NCI-H446 (cell line): ENCODE measurements at regions not wholly inside any gene's neighbourhood (a gene's known extent, or its start where the extent isn't known, plus 50 kb on each side); places are given as distances from the start of the nearest gene placed in this dataset.

ENCODE experiments used
- DNase-seq, 2 experiments: peaks; one replicate each; lab custom pipeline; 2025; lab: John Stamatoyannopoulos, UW

GRCh38 chr3:101172516-101172915 lies 147.9 kb downstream of the IMPG2 start:
- DNase-seq: no peak

GRCh38 chr3:101171681-101172191 lies 148.6 kb downstream of the IMPG2 start:
- DNase-seq: no peak

GRCh38 chr3:101170806-101171558 lies 149.4 kb downstream of the IMPG2 start:
- DNase-seq: no peak

- no peak for DNase-seq
Measured at GRCh38 chr3:101170062-101170771, 150.2 kb downstream of the IMPG2 start.

GRCh38 chr3:101169516-101169915 lies 150.9 kb downstream of the IMPG2 start:
- no peak for DNase-seq

GRCh38 chr3:101167376-101167775 lies 153.0 kb downstream of the IMPG2 start:
- DNase-seq: no peak

- DNase-seq: no peak
Measured at GRCh38 chr3:101166150-101166549, 154.2 kb downstream of the IMPG2 start.

GRCh38 chr3:101163554-101163953 lies 156.8 kb downstream of the IMPG2 start:
- DNase-seq: no peak

- DNase-seq: no peak
Measured at GRCh38 chr3:101159478-101159877, 160.9 kb downstream of the IMPG2 start.

GRCh38 chr3:101158374-101158773 lies 162.0 kb downstream of the IMPG2 start:
- DNase-seq: no peak

GRCh38 chr3:101156787-101157345 lies 163.5 kb downstream of the IMPG2 start:
- DNase-seq: no peak

GRCh38 chr3:101155825-101156224 lies 162.6 kb upstream of the ABI3BP start:
- no peak for DNase-seq

GRCh38 chr3:101154401-101154800 lies 161.2 kb upstream of the ABI3BP start:
- DNase-seq: no peak

GRCh38 chr3:101151286-101151913 lies 158.2 kb upstream of the ABI3BP start:
- DNase-seq: no peak

GRCh38 chr3:101150504-101150903 lies 157.3 kb upstream of the ABI3BP start:
- no peak for DNase-seq

- DNase-seq: no peak
Measured at GRCh38 chr3:101149707-101150106, 156.5 kb upstream of the ABI3BP start.

- DNase-seq: no peak
Measured at GRCh38 chr3:101149251-101149650, 156.0 kb upstream of the ABI3BP start.

GRCh38 chr3:101148001-101148400 lies 154.8 kb upstream of the ABI3BP start:
- DNase-seq: no peak

GRCh38 chr3:101146946-101147345 lies 153.7 kb upstream of the ABI3BP start:
- DNase-seq: no peak

GRCh38 chr3:101144105-101144504 lies 150.9 kb upstream of the ABI3BP start:
- DNase-seq: no peak

GRCh38 chr3:101143012-101143411 lies 149.8 kb upstream of the ABI3BP start:
- DNase-seq: no peak

- no peak for DNase-seq
Measured at GRCh38 chr3:101142160-101142559, 148.9 kb upstream of the ABI3BP start.

GRCh38 chr3:101141135-101141534 lies 147.9 kb upstream of the ABI3BP start:
- DNase-seq: no peak
